Pancreas (tissue), 10 donors: ENCODE measurements at regions not wholly inside any gene's neighbourhood (a gene's known extent, or its start where the extent isn't known, plus 50 kb on each side); places are given as distances from the start of the nearest gene placed in this dataset.

Experiments used
- ATAC-seq, 4 donors: fragments of 200-7000 bp; cut with Tn5 transposase; one replicate each; pipeline versions ENCODE4 v1.8.0 to v1.9.1; 2020; ENCODE audit warnings: mild to moderate bottlenecking in 4 of 4, moderate library complexity in 4 of 4
- DNase-seq, 6 donors: peaks; one replicate each; pipeline ENCODE4 v3.0.0-alpha.2; 2020
- FAIRE-seq: peaks from 2 replicates; lab custom pipeline; 2012; peaks lifted over from hg19 to GRCh38; lab: Jason Lieb, UNC
- H3K27ac ChIP-seq, 4 donors: fragments of 200-600 bp; sonication (generic); 1 replicate in 3 of 4; 2 replicates in 1 of 4; pipeline versions ENCODE4 v1.5.0 to v1.8.0; 2020
- H3K27me3 ChIP-seq, 4 donors: fragments of 200-600 bp; one replicate each; pipeline ENCODE4 v1.8.0; 2021
- H3K36me3 ChIP-seq, 3 donors: fragments of 200-600 bp; sonication (generic) in 1 of 3; one replicate each; pipeline versions ENCODE4 v1.5.0 to v1.8.0; 2020 to 2021
- H3K4me1 ChIP-seq, 3 donors: fragments of 200-600 bp; one replicate each; pipeline ENCODE4 v1.8.0; 2021
- H3K4me3 ChIP-seq, 4 donors: fragments of 200-600 bp; sonication (generic) in 2 of 4; one replicate each; pipeline versions ENCODE4 v1.5.0 to v1.8.0; 2020 to 2021
- H3K9me3 ChIP-seq, 4 donors: fragments of 200-600 bp; one replicate each; pipeline ENCODE4 v1.8.0; 2021
- WGBS, 2 donors: extraction: QIAGEN DNeasy Blood & Tissue Kit; methylation state at CpG; one replicate each; pipeline ENCODE4 v1.1.7; 2013; 5-methylcytosine and 5-hydroxymethylcytosine counted together
- intact Hi-C, 3 donors: fragments of 100-400 bp; cut with DNase I; formaldehyde crosslinking; loops; one replicate each; pipeline versions ENCODE4 v1.11.1 to v1.14.2; 2022
- TF ChIP-seq, protein P1 (sequence below), 4 donors: fragments of 200-600 bp; sonication (generic) in 3 of 4; IDR thresholded peaks; one replicate each; pipeline versions ENCODE4 v1.5.0 to v1.8.0; 2021; ENCODE audit warnings: antibody characterized with exemption in 4 of 4
- donor health status: healthy with polysubstance abuse.
- donor health status: DM: no; HTN: no; CAD: no; lungs with moderate emphysema.
- donor health status: DM: no; HTN: no; CAD: no.
- donor health status: control.
- donor health status: control.
- donor health status: Bipolar disorder and iron deficiency.
- donor health status: DM: yes; HTN: yes; CAD: no.
- donor health status: DM: no; HTN: no; CAD: no.
- donor health status: DM: no; HTN: no; CAD: no.
- donor health status: DM: yes; HTN: yes; CAD: no.

DNA sequence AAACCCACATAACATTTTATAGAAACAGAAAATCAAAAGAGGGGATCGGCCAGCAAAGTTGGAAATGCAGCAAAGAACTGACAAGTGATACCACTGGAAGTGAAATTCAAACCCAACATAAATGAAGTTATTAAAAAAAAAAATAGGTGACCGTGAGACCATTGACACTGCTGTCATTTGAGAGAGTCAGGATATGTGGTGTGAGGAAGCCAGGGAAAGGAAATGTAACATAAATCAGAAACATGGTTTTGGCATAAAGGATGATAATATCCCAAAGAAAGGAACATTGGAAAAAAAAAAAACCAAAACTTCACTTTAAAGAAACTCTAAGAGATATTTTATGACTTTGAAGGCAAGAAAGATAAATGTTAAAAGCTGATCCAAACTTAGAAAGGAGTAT is 312.4 kb upstream of the PIK3R1 start:
- no peak overlapping the region for H3K27ac ChIP-seq
- no peaks in the 10 kb centered on the region for H3K4me1 ChIP-seq
- H3K9me3 ChIP-seq: no peaks in the 10 kb centered on the region
- 80% methylated on average over 2 of the region's 2 CpGs for WGBS, 2 donors
- TF ChIP-seq, protein P1, sequence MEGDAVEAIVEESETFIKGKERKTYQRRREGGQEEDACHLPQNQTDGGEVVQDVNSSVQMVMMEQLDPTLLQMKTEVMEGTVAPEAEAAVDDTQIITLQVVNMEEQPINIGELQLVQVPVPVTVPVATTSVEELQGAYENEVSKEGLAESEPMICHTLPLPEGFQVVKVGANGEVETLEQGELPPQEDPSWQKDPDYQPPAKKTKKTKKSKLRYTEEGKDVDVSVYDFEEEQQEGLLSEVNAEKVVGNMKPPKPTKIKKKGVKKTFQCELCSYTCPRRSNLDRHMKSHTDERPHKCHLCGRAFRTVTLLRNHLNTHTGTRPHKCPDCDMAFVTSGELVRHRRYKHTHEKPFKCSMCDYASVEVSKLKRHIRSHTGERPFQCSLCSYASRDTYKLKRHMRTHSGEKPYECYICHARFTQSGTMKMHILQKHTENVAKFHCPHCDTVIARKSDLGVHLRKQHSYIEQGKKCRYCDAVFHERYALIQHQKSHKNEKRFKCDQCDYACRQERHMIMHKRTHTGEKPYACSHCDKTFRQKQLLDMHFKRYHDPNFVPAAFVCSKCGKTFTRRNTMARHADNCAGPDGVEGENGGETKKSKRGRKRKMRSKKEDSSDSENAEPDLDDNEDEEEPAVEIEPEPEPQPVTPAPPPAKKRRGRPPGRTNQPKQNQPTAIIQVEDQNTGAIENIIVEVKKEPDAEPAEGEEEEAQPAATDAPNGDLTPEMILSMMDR (IDR thresholded peaks at IDR 0.05): no peak
- H3K4me3 ChIP-seq: no peak overlapping the region
- FAIRE-seq (no peak), DNase-seq (no peak), ATAC-seq (no peak)
- intact Hi-C loops: no loop called here
- no peaks in the 10 kb centered on the region for H3K27me3 ChIP-seq
- no peaks in the 10 kb centered on the region for H3K36me3 ChIP-seq

DNA sequence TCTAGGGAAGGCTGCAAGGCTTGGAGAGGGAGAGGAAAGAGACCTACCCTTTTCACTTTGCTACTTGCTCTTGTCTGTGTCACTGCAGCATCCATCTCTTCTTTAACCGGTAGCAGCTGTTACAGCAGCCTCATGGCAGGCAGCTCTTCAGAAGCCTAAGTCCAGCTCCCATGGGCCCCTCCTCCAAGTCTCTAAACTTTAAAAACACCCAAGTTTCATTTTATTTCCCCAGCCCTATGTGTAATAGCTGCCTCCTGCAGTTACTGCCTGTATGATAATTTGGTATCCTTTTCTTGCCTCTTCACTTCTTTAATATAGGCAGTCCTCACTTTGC is 313.1 kb upstream of the PIK3R1 start:
- intact Hi-C loops: no loop called here
- no peak for FAIRE-seq
- 79 to 94% methylated on average over 1 of the region's 1 CpG for WGBS, 2 donors

DNA sequence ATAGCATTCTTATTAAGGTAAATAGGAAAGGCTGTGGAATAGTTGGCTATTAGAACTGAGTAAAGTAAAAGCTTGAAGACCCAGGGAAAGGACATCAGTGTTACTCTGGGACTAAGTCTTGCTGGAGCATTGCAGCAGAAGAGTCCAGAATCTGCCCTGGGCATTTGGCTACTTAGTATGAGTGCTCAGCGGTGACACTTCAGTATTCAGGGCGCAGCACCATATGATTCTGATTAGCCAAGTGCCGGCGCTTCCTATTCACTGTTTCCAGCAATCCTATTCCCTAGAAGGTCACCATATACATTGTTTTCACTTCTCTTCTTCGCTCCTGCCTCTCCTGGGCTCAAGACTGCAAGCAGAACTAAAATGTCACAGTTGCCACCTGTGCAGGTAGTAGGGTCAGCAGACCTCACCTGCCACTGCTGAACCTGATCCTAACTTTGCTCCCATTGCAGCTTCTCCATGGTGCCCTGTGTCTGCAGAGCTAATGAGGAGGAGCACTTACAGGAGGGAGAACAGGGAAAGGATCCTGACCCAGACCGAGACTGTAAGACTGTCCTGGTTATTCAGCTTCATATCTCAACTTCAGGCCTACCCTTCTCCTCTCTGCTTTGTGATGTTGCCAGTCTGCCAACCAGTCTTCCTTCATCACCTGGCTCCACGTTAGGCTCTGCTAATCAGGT is 313.6 kb upstream of the PIK3R1 start:
- Histone ChIP-seq H3K9me3 (no peaks in the 10 kb centered on the region), H3K27me3 (no peaks in the 10 kb centered on the region), H3K4me3 (no peak overlapping the region), H3K36me3 (no peaks in the 10 kb centered on the region), H3K27ac (no peak overlapping the region), H3K4me1 (no peaks in the 10 kb centered on the region)
- WGBS, 2 donors: 87 to 89% methylated on average over 7 of the region's 7 CpGs
- no peak for ATAC-seq
- FAIRE-seq: no peak
- TF ChIP-seq, protein P1 (IDR thresholded peaks at IDR 0.05): no peak
- DNase-seq: no peak
- intact Hi-C loops: no loop called here

More for the DNA sequence above, 313.1 kb upstream of the PIK3R1 start:
- Histone ChIP-seq H3K4me1 (no peaks in the 10 kb centered on the region), H3K27me3 (no peaks in the 10 kb centered on the region), H3K4me3 (no peak overlapping the region), H3K27ac (no peak overlapping the region), H3K36me3 (no peaks in the 10 kb centered on the region), H3K9me3 (no peaks in the 10 kb centered on the region)
- TF ChIP-seq, protein P1 (IDR thresholded peaks at IDR 0.05): no peak
- ATAC-seq (no peak), DNase-seq (no peak)

DNA sequence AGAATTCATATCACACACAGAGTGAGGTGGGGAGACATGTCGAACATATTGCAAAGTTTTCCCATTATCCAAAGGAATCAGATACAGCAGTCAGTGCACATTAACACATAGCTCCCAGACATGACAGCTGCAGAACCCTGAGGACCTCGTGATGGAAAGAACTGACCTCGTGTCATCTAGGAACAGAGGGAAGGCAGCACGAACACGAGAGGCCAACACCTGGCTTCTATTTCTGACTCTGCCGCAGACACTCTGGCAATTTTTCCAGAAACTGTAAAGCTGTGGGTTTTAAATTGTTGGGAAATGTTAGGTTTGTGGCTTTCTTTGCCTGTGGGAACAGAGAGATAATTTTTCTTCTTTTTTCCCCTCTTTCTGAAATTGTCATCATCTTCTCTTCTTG is 315.0 kb upstream of the PIK3R1 start:
- H3K4me1 ChIP-seq: no peaks in the 10 kb centered on the region
- intact Hi-C loops: no loop called here
- no peak overlapping the region for H3K4me3 ChIP-seq
- no peaks in the 10 kb centered on the region for H3K36me3 ChIP-seq
- FAIRE-seq (no peak), ATAC-seq (no peak), DNase-seq (no peak)
- TF ChIP-seq, protein P1 (IDR thresholded peaks at IDR 0.05): no peak
- no peaks in the 10 kb centered on the region for H3K27me3 ChIP-seq
- WGBS, 2 donors: 69 to 83% methylated on average over 6 of the region's 6 CpGs
- H3K9me3 ChIP-seq: no peaks in the 10 kb centered on the region
- no peak overlapping the region for H3K27ac ChIP-seq

DNA sequence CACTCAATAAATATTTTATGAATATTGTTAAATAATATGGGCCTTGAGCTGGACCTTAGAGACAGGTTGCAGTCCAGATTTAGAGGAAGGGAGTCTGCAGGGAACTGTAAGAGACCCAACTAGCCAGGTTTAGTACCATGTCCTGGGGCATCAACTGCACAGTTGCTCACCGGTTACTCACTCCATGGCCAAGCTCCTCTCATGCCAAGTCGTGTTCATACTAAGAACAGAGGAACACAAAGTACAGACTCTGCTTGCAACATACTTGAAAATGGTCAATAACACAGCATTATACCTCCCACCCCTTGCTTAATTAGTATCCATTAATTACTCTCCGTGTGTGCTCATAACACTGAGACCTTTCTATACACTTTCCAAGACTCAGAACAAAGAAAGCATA is 317.6 kb upstream of the PIK3R1 start:
- Histone ChIP-seq H3K4me1 (no peaks in the 10 kb centered on the region), H3K9me3 (no peaks in the 10 kb centered on the region), H3K27ac (no peak overlapping the region), H3K27me3 (no peaks in the 10 kb centered on the region), H3K36me3 (no peaks in the 10 kb centered on the region), H3K4me3 (no peak overlapping the region)
- DNase-seq (no peak), FAIRE-seq (no peak), ATAC-seq (no peak)
- WGBS, 2 donors: 73 to 78% methylated on average over 3 of the region's 3 CpGs
- intact Hi-C loops: no loop called here
- TF ChIP-seq, protein P1 (IDR thresholded peaks at IDR 0.05): no peak
